ENCODE measurements at regions not wholly inside any gene's neighbourhood (a gene's known extent, or its start where the extent isn't known, plus 50 kb on each side); places are given as distances from the start of the nearest gene placed in this dataset.

DNA sequence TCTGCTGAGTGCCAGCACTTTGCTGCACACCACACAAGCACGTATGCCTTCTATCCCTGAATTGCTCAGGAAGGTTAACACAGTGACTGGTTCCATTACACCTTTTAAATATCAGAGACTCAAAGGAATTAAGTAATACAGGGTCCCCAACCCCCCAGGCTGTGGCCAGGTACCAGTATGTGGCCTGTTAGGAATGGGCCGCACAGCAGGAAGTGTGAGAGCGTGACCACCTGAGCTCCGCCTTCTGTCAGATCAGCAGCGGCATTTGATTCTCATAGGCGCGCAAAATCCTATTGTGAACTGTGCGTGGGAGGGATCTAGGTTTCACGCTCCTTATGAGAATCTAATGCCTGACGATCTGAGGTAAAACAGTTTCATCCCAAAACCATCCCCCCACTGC, 194.5 kb downstream of the FOXO1 start:
- no peak for DNase-seq (ENCODE audit: low read depth)
- Histone ChIP-seq H3K36me3 (ENCODE audit: control insufficient read depth, insufficient read depth, low read length) (no peaks in the 10 kb centered on the region), H3K4me3 (ENCODE audit: low read depth, low read length) (no peak overlapping the region), H3K27me3 (ENCODE audit: control insufficient read depth, insufficient read depth, low read length) (no peaks in the 10 kb centered on the region)
- TF ChIP-seq, protein P1, sequence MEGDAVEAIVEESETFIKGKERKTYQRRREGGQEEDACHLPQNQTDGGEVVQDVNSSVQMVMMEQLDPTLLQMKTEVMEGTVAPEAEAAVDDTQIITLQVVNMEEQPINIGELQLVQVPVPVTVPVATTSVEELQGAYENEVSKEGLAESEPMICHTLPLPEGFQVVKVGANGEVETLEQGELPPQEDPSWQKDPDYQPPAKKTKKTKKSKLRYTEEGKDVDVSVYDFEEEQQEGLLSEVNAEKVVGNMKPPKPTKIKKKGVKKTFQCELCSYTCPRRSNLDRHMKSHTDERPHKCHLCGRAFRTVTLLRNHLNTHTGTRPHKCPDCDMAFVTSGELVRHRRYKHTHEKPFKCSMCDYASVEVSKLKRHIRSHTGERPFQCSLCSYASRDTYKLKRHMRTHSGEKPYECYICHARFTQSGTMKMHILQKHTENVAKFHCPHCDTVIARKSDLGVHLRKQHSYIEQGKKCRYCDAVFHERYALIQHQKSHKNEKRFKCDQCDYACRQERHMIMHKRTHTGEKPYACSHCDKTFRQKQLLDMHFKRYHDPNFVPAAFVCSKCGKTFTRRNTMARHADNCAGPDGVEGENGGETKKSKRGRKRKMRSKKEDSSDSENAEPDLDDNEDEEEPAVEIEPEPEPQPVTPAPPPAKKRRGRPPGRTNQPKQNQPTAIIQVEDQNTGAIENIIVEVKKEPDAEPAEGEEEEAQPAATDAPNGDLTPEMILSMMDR (IDR thresholded peaks at IDR 0.05; ENCODE audit: insufficient read depth, low read length, poor library complexity, severe bottlenecking) = no peak

DNA sequence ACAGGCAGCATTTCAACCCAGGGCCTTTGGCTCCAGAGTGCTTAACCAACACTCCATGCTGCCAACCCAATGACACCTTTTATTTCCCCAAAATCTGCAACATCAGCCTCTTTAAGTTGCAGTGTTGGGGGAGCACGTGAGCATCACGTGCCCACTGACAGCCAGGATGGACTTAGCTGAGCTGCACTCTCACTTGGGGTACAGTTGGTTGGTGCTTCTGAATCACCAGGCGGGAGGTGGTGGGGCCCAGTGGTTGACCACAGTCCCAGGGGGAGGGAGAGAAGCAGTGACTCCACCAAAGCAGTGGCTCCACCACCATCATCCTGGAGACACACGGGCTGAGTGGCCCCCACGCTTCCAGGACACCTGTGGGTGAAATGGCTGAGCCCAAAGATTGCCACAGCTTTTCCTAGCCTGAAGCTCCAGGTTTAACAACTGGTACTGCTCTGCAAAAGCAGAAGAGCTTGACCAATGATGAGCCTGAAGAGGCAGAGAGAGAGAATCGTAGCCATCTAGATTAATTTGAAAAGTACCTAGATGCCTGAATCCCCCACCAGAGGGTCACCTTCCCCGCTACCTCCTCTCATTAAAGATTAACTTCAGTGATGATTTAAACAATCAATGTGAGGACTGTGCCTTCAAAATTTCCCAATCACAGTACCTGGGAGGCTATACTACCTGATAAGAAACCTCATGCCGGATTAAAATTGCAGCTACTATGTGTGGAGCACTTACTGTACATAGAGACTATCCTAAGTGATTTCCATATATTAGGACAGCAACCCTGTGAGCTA, 193.8 kb downstream of the FOXO1 start:
- TF ChIP-seq, protein P1 (IDR thresholded peaks at IDR 0.05; ENCODE audit: insufficient read depth, low read length, poor library complexity, severe bottlenecking) = no peak
- Histone ChIP-seq H3K36me3 (ENCODE audit: control insufficient read depth, insufficient read depth, low read length) (no peaks in the 10 kb centered on the region), H3K27me3 (ENCODE audit: control insufficient read depth, insufficient read depth, low read length) (no peaks in the 10 kb centered on the region), H3K4me3 (ENCODE audit: low read depth, low read length) (no peak overlapping the region)
- DNase-seq (ENCODE audit: low read depth) = no peak

DNA sequence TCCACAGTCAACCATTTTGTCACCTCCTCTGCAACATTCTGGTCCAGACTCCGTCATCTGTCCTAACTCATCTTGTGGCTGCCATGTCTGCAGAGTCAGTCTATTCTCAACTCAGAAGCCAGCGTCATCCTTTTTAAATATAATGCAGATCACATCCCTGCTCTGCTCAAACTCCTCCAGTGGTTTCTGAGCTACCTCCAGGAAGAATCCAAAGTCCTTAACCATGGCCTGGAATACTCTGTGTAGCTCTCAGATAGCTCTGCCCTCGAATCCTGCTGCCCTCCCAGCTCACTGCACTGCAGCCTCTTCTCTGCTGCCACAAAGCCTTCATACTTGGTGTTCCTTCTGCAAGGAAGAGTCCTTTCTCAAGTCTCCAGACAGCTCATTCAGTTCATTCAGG, 190.8 kb downstream of the FOXO1 start:
- TF ChIP-seq, protein P1 (IDR thresholded peaks at IDR 0.05; ENCODE audit: insufficient read depth, low read length, poor library complexity, severe bottlenecking) = no peak
- no peak overlapping the region for H3K4me3 ChIP-seq (ENCODE audit: low read depth, low read length)
- no peak for DNase-seq (ENCODE audit: low read depth)
- H3K36me3 ChIP-seq (ENCODE audit: control insufficient read depth, insufficient read depth, low read length) = no peaks in the 10 kb centered on the region
- H3K27me3 ChIP-seq (ENCODE audit: control insufficient read depth, insufficient read depth, low read length) = no peaks in the 10 kb centered on the region

- no peaks in the 10 kb centered on the region for H3K36me3 ChIP-seq (ENCODE audit: control insufficient read depth, insufficient read depth, low read length)
- TF ChIP-seq, protein P1 (IDR thresholded peaks at IDR 0.05; ENCODE audit: insufficient read depth, low read length, poor library complexity, severe bottlenecking) = no peak
- no peaks in the 10 kb centered on the region for H3K27me3 ChIP-seq (ENCODE audit: control insufficient read depth, insufficient read depth, low read length)
- DNase-seq (ENCODE audit: low read depth) = no peak
- no peak overlapping the region for H3K4me3 ChIP-seq (ENCODE audit: low read depth, low read length)
These were observed 190.1 kb downstream of the FOXO1 start for GRCh38 chr13:40476175-40476958.

DNA sequence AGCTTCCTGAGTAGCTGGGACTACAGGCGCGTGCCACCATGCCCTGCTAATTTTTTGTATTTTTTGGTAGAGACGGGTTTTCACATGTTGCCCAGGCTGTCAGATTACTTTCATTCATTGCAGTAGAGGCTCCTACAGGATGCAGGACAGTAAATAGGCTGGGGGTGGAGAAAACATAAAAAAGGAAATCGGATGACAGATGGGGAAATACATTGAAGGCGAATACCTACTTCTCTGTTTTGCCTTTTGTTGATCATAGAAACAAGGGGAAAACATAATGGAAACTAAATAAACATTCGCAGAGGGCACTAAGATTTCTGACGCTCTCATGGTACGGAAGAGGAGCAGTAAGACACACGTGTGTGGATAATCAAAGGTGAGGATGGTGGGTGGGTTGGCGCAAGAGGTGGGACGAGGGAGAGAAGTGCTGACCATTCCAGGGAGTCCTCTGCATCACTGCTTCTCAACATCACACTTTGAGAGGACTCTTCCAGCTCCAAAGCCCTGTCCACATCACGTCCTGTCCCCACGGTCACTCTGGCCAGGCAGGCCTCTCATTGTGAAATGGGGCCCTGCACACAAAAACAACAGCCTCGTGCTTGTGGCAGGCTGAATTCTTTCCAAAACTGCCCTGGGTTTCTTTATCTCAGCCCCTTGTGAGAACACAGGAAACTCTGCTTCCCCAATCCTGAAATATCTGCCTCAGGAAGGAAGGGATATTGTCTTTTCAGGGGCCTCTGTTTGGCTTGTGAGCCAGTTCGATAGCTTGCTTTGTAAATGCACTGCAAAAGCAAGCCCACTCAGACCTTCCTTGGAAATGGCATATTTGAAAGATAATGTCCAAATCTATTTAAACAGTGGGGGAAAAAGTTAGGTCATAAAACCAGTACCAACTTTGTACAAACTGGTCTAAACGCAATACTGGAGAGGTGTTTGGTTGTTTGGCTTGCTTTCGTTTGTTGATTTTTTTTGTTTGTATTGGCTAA, 188.5 kb downstream of the FOXO1 start:
- Histone ChIP-seq H3K36me3 (ENCODE audit: control insufficient read depth, insufficient read depth, low read length) (no peaks in the 10 kb centered on the region), H3K27me3 (ENCODE audit: control insufficient read depth, insufficient read depth, low read length) (no peaks in the 10 kb centered on the region), H3K4me3 (ENCODE audit: low read depth, low read length) (no peak overlapping the region)
- no peak for DNase-seq (ENCODE audit: low read depth)
- TF ChIP-seq, protein P1 (IDR thresholded peaks at IDR 0.05; ENCODE audit: insufficient read depth, low read length, poor library complexity, severe bottlenecking) = no peak

Data from kidney epithelial cell (primary cell).